Left renal cortex interstitium (tissue), 4 donors: ENCODE measurements at regions not wholly inside any gene's neighbourhood (a gene's known extent, or its start where the extent isn't known, plus 50 kb on each side); places are given as distances from the start of the nearest gene placed in this dataset.
"Not testable (repeated sequence)": the region's sequence is repeated elsewhere in the genome, so short reads cannot be mapped to it uniquely, and the experiment has no call there.

Source experiments
- DNase-seq, 4 donors: peaks; one replicate each; pipeline ENCODE4 v3.0.0-alpha.2; 2013; ENCODE audit warnings: low read depth in 4 of 4, low spot score in 2 of 4, missing footprints in 1 of 4

- DNase-seq = no peak
Measured at GRCh38 chr1:192418552-192419285, 101.9 kb downstream of the RGS21 start.

DNA sequence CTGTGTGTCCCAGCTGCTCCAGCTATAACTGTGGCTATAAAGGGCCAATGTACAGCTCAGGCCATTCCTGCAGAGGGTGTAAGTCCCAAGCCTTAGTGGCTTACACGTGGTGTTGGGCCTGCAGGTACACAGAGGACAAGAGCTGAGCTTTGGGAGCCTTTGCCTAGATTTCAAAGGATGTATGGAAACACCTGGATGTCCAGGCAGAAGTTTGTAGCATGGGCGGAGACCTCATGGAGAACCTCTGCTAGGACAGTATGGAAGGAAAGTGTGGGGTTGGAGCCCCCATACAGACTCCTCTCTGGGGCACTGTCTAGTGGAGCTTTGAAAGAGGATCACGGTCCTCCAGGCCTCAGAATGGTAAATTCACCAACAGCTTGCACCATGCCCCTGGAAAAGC, 113.9 kb downstream of the RGS21 start:
- no peak for DNase-seq

- no peak for DNase-seq
Measured at GRCh38 chr1:192435704-192436103, 118.9 kb downstream of the RGS21 start.

- DNase-seq = no peak
Measured at GRCh38 chr1:192436441-192437078, 119.8 kb downstream of the RGS21 start.

- no peak for DNase-seq
Measured at GRCh38 chr1:192438737-192439136, 121.9 kb downstream of the RGS21 start.

DNA sequence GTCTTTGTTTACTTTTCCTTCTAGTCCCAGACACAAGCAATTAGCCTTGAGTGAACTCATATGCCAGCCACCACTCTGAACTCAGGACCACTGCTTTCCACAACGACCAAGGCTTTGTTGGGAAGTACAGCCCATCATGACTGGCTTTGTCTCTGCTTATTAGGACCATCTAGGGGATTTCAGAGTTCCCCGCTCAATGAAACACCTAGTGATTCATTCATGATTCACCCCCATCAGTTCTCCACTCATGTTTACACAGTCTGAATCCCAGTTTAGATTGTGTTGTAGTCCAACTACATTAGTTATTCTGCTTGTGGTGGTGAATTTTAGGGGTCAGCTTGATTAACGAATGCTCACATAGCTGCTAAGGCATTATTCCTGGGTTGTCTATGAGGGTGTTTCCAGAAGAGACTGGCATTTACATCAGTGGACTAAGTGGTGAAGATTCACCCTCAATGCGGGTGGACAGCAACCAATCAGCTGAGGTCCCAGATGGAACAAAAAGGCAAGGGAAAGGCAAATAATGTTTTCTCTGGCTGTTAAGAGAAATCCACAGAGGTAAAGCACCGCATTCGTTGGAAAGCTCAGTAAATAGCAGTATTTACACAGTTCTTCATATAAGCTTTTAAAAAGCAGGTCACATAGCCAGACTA, 122.7 kb downstream of the RGS21 start:
- DNase-seq = no peak

GRCh38 chr1:192441492-192441891, 124.7 kb downstream of the RGS21 start:
- no peak for DNase-seq

- no peak for DNase-seq
Measured at GRCh38 chr1:192442736-192443135, 125.9 kb downstream of the RGS21 start.

- DNase-seq = no peak
Measured at GRCh38 chr1:192443616-192444015, 126.8 kb downstream of the RGS21 start.

DNA sequence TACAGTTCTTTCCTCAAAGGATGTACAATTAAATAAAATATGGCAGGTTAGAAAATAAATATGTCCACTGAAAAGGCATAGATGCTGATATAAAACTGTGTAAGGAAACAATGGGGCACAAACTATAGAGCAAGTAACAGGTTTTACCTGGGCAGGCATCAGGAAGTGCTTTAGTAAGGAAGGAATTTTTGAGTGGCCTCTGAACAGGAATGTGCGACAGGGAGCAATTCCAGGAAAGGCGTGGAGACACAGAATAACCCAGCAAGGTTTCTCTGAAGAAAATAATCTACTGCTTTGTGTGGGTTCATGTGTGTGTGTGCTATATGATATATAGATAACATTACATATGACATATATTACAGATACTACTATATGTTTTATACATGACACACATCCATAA, 128.4 kb downstream of the RGS21 start:
- DNase-seq = no peak

DNA sequence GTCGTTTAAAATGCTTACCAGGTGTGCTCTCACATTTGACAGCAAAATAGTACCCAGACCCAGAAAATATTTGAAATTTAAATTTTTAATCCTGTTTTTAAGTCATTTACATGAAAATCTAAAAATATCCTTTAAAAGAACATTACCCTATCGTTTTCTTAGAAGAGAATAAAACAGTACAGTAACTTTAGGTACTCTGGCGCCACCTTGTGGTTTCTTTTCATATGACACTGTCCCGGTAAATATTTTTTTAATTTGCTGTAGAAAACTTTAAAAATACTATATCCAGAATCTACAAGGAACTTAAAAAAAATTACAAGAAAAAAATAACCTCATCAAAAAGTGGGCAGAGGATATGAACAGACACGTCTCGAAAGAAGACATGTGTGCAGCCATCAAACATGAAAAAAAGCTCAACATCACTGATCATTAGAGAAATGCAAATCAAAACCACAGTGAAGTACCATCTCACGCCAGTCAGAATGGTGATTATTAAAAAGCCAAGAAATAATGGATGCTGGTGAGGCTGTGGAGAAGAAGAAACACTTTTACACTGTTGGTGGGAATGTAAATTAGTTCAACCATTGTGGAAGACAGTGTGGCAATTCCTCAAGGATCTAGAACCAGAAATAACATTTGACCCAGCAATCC, 129.2 kb downstream of the RGS21 start:
- peak; percentile 15 to 35 (median 18) for DNase-seq

DNA sequence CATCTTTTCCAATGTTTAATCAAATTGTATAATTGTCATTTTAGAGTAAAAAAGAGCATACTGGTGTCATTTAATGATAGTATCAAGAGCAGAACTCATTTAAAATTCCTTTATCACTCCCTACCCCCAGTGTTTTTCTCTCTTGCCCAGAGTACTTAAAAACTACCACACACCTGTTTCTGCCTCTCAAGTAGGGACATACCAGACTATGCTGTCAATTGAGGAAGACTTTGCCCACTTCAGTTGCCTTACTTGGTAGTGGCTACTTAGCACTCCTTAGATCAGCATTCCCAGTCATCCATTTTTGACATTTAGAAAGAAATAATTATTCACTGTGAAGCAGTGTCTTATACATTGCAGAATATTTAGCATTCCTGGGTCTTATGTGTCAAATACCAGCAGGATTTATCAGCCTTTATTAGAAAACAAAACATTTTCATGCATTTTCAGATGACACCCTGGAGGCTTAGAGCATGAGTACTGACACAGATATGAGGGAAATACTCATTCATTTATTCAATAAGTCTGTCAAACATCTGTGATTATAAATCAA, 127.5 kb upstream of the RGS1 start:
- no peak for DNase-seq

GRCh38 chr1:192453360-192453992, 122.1 kb upstream of the RGS1 start:
- DNase-seq = no peak

DNA sequence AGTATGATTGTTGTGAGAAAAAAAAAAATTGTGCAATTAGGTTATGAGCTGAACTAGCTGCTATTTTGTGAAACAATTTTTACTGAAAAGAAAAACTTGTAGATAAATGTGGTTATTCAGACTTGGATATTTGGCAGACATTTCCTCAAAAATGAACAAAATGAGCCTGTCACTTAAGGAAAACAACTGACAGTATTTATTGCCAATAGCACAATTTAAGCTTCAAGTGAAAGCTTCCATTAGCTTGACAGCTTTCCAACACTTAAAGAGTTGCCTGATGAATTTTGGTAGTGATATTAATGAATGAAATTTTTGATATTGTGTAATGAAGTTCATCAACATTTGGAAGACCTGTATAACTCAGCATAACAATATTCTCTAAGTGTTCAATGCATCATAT, 116.1 kb upstream of the RGS1 start:
- DNase-seq = no peak

DNA sequence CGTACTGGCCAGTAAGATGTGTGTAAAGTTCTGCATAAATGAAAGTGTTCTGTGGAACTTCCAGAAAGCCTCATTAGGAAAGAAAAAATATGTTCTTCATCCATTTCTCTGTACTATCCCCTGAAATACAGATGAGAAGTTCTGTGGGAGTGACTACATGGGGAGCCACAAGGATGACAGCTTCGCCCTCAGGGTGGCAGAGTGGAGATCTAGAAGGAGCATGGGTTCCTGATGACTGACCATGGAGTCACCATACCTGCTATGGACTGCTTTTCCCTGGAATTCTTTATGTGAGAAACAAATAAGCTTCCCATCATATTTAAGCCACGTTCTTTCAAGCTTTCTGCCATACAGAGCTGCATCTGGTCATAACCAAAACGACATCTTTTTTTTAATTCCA, 113.9 kb upstream of the RGS1 start:
- no peak for DNase-seq

GRCh38 chr1:192462616-192463015, 113.0 kb upstream of the RGS1 start:
- no peak for DNase-seq

DNA sequence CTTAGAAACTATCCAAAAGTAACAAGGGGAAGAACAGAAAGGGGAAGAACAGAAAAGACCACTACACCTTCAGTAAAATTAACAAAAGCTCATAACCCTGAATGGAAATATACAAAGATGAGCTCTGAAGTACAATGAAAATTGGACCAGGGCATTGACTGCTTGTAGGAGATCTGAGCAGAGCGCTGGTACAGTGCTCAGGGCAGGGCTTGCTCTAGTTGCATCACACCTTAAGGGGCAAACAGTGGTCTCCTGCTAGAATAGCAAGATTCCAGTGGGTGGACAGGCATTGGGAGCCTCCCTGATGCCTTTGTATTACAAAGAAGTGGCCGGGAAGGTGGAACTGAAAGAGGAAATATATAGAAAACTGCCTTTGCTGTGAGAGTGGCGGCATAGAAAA, 111.9 kb upstream of the RGS1 start:
- no peak for DNase-seq

DNA sequence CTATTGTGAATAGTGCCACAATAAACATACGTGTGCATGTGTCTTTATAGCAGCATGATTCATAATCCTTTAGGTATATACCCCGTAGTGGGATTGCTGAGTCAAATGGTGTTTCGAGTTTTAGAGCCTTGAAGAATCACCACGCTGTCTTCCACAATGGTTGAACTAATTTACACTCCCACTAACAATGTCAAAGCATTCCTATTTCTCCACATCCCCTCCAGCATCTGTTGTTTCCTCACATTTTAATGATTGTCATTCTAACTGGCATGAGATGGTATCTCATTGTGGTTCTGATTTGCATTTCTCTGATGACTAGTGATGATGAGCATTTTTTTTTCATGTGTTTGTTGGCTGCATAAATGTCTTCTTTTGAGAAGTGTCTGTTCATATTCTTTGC, 110.4 kb upstream of the RGS1 start:
- DNase-seq = not testable (repeated sequence)

DNA sequence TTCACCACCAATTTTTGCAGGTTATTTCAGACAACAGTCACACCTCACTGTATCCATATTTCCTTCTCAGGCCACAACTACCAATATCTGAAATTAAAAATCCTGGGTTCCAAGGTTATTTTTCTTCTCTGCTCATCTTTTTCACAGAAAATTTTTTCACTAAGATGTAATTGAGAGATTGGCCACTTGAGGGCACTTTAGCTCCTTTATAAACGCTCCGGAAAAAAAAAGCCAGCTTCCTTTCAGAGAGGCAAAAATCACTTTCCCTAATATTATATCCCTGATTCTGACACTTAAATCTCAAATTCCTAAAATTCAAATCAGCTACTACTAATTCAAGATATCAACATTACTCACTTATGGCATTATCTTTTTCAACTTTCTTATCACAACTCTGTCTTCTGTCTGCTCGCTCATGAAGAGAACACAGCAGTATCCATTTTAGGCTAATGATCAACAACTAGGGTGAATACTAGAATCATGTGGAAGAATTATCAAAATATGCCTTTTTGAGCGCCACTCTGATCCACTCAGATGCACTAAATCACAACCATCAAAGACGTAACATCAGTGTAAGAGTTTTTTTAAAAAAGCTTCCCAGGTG, 101.4 kb upstream of the RGS1 start:
- no peak for DNase-seq

DNA sequence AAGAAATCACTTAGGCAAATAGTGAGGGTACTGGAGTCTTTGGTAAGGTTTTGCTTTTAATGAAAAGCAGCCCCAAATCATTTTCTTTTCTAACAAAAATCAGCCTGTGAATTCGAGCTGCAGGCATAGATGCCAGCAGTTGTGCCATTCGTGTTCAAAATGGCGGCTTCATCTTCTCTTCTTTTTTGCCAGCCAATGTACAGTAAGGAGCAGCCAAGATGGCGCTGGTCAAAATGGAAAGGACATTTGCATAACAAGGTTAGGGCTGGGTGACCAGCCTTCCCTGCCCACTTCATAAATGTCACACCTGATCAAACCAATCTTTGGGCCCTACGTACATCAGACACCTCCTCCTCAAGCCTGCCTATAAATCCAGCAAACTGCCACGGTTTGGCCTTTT, 100.2 kb upstream of the RGS1 start:
- no peak for DNase-seq
